IPS-15b (cell line): ENCODE measurements at regions not wholly inside any gene's neighbourhood (a gene's known extent, or its start where the extent isn't known, plus 50 kb on each side); places are given as distances from the start of the nearest gene placed in this dataset.
"Not testable (repeated sequence)": the region's sequence is repeated elsewhere in the genome, so short reads cannot be mapped to it uniquely, and the experiment has no call there.

Experiments
- H3K27me3 ChIP-seq: one replicate; pipeline ENCODE4 v1.6.1; 2013; ENCODE audit warnings: low read length; ENCODE audit not compliant: control insufficient read depth, insufficient read depth
- H3K36me3 ChIP-seq: one replicate; pipeline ENCODE4 v1.6.1; 2013; ENCODE audit warnings: low read length; ENCODE audit not compliant: control insufficient read depth, insufficient read depth
- H3K4me1 ChIP-seq: one replicate; pipeline ENCODE4 v1.6.1; 2013; ENCODE audit warnings: mild to moderate bottlenecking, low read length; ENCODE audit not compliant: control insufficient read depth, insufficient read depth
- H3K4me3 ChIP-seq: one replicate; pipeline ENCODE4 v1.5.1; 2013; ENCODE audit warnings: low read depth, low read length
- H3K9ac ChIP-seq: one replicate; pipeline ENCODE4 v1.6.1; 2013; ENCODE audit warnings: low read depth, mild to moderate bottlenecking, low read length
- H3K9me3 ChIP-seq: one replicate; pipeline ENCODE4 v1.6.1; 2013; ENCODE audit warnings: mild to moderate bottlenecking, low read length; ENCODE audit not compliant: control insufficient read depth, insufficient read depth

DNA sequence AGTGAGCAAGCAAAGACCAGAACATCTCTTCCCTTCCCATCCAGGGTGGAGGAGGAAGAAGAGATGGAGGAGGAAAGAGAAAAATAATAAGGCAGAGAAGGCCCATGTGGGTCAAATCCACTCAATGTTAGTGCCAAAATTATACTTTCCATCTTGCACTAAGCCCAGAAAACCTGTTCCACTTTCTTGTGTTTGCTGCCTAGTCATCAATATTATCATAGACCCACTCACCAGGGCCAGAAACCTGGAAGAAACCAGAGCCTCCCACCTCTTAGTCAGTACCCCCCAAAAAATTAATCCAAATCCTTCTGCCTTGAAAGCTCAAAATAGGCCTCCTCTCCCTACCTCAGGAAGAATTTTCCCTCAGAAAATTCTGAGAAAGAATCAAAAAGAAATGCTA is 171.1 kb downstream of the SOD2 start:
- Histone ChIP-seq H3K36me3 (no peaks in the 10 kb centered on the region), H3K4me1 (peaks cover 3% of the 10 kb centered on the region), H3K4me3 (no peak overlapping the region), H3K9me3 (no peaks in the 10 kb centered on the region), H3K27me3 (no peaks in the 10 kb centered on the region), H3K9ac (no peak overlapping the region)

GRCh38 chr6:159520002-159520401 is 173.0 kb downstream of the SOD2 start:
- H3K4me1 ChIP-seq = no peaks in the 10 kb centered on the region
- no peaks in the 10 kb centered on the region for H3K9me3 ChIP-seq
- no peaks in the 10 kb centered on the region for H3K36me3 ChIP-seq
- no peaks in the 10 kb centered on the region for H3K27me3 ChIP-seq
- H3K4me3 ChIP-seq = no peak overlapping the region
- H3K9ac ChIP-seq = no peak overlapping the region

DNA sequence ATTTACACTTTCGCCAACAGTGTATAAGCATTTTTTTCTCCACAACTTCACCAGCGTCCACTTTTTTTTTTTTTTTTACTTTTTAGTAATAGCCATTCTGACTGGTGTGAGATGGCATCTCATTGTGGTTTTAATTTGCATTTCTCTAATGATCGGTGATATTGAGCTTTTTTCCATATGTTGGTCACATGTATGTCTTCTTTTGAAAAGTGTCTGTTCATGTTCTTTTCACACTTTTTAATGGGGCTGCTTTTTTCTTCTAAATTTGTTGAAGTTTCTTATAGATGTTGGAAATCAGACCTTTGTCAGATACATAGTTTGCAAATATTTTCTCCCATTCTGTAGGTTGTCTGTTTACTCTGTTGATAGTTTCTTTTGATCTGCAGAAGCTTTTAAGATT is 177.2 kb downstream of the SOD2 start:
- not testable (repeated sequence) for H3K36me3 ChIP-seq, H3K27me3 ChIP-seq, H3K4me3 ChIP-seq, H3K4me1 ChIP-seq, H3K9me3 ChIP-seq, H3K9ac ChIP-seq

- Histone ChIP-seq H3K9me3 (no peaks in the 10 kb centered on the region), H3K27me3 (no peaks in the 10 kb centered on the region), H3K4me1 (no peaks in the 10 kb centered on the region), H3K4me3 (no peak overlapping the region), H3K36me3 (no peaks in the 10 kb centered on the region), H3K9ac (no peak overlapping the region)
Observed at GRCh38 chr6:159513914-159514313, 179.1 kb downstream of the SOD2 start.

- Histone ChIP-seq H3K36me3 (no peaks in the 10 kb centered on the region), H3K4me3 (no peak overlapping the region)
Observed at GRCh38 chr6:159513074-159513720, 179.8 kb downstream of the SOD2 start.

GRCh38 chr6:159512571-159512970 is 180.5 kb downstream of the SOD2 start:
- Histone ChIP-seq H3K36me3 (no peaks in the 10 kb centered on the region), H3K9me3 (no peaks in the 10 kb centered on the region), H3K9ac (no peak overlapping the region), H3K27me3 (no peaks in the 10 kb centered on the region), H3K4me3 (no peak overlapping the region), H3K4me1 (no peaks in the 10 kb centered on the region)

More at GRCh38 chr6:159513074-159513720, 179.8 kb downstream of the SOD2 start:
- H3K9me3 ChIP-seq = no peaks in the 10 kb centered on the region
- H3K9ac ChIP-seq = no peak overlapping the region
- no peaks in the 10 kb centered on the region for H3K4me1 ChIP-seq
- H3K27me3 ChIP-seq = no peaks in the 10 kb centered on the region

DNA sequence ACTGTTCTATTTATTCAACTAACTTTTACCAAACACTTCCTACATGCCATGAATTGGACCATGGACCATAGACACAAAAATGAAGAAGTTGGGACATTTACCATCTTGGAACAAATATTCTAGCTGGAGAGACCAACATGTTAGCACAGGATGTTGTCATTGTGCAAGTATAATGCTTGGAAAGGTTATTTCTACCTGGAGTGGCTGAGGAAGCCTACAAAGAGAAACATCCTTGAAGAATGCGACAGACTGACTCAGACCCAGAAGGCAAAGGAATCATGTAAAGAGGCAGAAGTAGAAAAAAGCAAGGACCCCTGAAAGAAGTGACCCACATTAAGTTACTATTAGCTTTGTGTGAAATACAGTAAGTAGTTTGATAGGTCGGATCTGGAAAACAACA is 180.9 kb downstream of the SOD2 start:
- H3K9ac ChIP-seq = no peak overlapping the region
- no peaks in the 10 kb centered on the region for H3K36me3 ChIP-seq
- no peaks in the 10 kb centered on the region for H3K4me1 ChIP-seq
- H3K4me3 ChIP-seq = no peak overlapping the region
- no peaks in the 10 kb centered on the region for H3K27me3 ChIP-seq
- no peaks in the 10 kb centered on the region for H3K9me3 ChIP-seq

DNA sequence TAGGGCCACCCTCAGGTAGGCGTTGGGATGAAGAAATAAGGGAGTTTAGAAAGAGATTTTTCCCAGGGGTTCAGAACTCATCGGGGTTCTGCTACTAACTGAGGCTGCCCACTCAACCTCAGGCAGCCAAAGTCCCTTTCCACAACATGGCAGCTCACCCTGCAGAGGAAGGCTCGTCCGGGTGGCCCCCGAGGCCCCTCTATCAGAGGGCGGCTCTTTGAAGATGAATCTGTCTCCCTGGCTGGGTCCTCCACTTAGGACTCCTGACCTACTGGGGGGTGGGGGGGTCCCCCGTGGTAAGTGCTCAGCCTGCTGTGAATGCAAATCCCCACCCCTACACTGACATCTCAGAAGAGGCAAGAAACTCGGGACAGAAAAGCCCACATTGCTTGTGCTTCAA is 182.9 kb downstream of the SOD2 start:
- Histone ChIP-seq H3K9me3 (no peaks in the 10 kb centered on the region), H3K4me3 (no peak overlapping the region), H3K9ac (no peak overlapping the region), H3K27me3 (no peaks in the 10 kb centered on the region), H3K36me3 (no peaks in the 10 kb centered on the region), H3K4me1 (no peaks in the 10 kb centered on the region)

DNA sequence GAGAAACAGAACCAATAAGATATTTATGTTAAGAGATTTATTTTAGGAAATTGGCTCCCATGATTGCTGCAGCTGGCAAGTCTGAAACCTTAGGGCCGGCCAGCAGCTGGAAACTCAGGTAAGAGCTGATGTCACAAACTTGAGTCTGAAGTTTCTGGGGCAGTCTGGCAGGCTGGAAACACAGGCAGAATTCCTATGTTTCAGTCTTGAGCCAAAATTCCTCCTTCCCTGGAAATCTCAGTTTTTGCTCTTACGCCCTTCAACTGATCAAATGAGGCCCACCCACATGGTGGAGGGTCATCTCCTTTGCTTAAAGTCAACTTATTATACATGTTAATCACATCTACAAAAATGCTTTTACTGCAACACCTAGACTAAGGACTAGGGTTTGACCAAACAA is 184.1 kb downstream of the SOD2 start:
- Histone ChIP-seq H3K9ac (no peak overlapping the region), H3K27me3 (no peaks in the 10 kb centered on the region), H3K4me1 (no peaks in the 10 kb centered on the region)

DNA sequence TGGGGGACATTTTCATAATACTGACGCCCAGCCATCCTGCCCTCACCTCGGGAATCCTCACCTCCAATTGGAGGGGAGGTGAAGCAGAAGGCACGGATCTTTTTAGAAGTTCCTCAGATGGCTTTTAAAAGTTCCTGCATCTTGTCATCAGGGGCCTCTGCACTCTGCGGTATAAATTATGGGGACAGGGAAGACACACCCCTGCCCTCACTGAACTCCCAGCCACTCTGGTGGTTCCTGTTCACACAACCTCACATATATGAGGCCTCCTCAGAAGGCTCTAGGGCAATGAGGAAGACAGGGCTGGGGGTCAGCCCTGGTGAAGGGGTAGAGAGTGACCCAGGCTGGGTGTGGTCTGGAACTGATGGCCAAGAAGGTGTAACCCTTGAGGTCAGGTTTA is 187.0 kb downstream of the SOD2 start:
- Histone ChIP-seq H3K27me3 (no peaks in the 10 kb centered on the region), H3K9ac (no peak overlapping the region), H3K36me3 (no peaks in the 10 kb centered on the region), H3K9me3 (no peaks in the 10 kb centered on the region), H3K4me3 (no peak overlapping the region), H3K4me1 (no peaks in the 10 kb centered on the region)

More for the DNA sequence above, 184.1 kb downstream of the SOD2 start:
- H3K4me3 ChIP-seq = no peak overlapping the region
- no peaks in the 10 kb centered on the region for H3K36me3 ChIP-seq
- H3K9me3 ChIP-seq = no peaks in the 10 kb centered on the region

DNA sequence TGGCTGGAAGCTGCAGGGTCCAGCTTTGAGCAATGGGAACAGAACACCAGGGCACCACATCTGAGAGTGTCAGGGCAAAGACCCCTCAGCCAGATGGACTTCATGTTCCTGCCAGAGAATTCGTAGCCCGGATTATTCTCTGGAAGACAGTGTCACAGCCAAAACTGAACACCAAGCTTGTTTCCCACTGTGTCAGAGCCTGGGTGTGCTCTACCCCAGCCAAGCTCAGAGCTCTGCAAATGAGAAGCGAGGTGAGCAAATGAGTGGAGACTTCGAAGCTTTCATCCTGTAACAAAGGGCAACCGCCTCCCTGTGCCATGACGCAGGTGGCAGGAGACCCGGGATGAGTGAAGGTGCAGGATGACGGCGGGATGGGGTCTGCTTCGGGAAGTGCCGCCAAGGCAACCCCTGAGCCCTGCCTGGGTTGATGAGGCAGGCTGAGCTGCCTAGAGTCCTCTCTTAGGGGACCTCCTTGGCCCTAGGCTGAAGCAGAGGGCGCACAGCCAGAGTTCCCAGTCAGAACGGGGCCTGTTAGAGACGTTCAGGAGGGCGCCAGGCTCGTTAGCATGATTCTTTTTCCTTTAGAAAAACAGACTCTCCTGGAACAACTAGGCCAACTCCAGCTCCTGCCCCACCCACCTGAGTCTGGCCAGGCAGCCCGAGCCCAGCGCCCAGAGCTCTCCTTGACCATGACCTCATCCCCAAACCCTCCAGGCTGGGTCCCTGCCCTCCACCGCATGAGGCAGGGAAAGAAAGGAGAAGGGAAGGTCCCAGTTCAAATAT is 187.7 kb downstream of the SOD2 start:
- Histone ChIP-seq H3K36me3 (no peaks in the 10 kb centered on the region), H3K9me3 (no peaks in the 10 kb centered on the region), H3K27me3 (no peaks in the 10 kb centered on the region), H3K9ac (no peak overlapping the region), H3K4me1 (no peaks in the 10 kb centered on the region), H3K4me3 (no peak overlapping the region)

DNA sequence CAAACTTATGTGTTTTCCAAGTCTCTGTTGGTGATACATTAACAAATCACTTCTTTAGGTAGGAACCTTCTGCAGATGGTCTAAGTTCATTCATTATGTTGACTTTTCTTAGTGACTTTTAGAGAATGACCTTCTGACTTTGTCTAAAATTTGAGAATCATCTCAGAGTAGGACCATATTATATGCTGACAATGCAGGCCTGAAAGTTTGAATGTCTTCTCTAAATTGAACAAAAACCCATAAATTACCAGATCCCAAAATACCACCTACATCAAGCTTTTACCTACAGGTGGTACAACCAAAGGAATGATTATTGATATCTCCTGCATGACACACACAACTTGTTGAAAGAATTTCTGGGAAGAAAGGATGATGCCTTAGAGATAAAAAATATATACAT is 191.5 kb downstream of the SOD2 start:
- Histone ChIP-seq H3K36me3 (no peaks in the 10 kb centered on the region), H3K9ac (no peak overlapping the region), H3K9me3 (no peaks in the 10 kb centered on the region), H3K27me3 (no peaks in the 10 kb centered on the region), H3K4me3 (no peak overlapping the region), H3K4me1 (no peaks in the 10 kb centered on the region)
